HG02981 (cell line): ENCODE measurements at regions not wholly inside any gene's neighbourhood (a gene's known extent, or its start where the extent isn't known, plus 50 kb on each side); places are given as distances from the start of the nearest gene placed in this dataset.

Experiments
- ATAC-seq: cut with Tn5 transposase; IDR thresholded peaks from one replicate; pipeline ENCODE4 v1.9.1; 2021; ENCODE audit warnings: mild to moderate bottlenecking, moderate library complexity; ENCODE audit not compliant: unreplicated experiment

DNA sequence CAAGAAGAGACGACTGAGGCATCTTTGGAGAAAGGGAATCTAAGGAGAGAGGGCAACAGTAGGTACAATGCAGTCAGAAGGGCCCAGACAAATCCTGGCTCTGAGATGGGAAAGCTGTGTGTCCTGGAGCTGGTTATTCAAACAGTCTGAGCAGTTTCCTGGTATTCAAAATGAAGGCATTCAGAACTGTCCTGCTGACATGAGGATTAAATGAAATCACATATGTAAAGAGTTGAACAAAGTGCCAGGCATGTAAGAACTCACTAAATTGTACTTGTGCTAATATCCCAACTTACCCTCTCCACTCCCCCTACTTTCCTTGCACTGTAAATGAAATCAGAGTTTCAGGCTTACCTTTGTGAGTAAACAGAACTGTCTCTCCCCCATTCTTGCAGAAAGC lies 60.9 kb upstream of the LDB2 start:
- ATAC-seq, result no peak

DNA sequence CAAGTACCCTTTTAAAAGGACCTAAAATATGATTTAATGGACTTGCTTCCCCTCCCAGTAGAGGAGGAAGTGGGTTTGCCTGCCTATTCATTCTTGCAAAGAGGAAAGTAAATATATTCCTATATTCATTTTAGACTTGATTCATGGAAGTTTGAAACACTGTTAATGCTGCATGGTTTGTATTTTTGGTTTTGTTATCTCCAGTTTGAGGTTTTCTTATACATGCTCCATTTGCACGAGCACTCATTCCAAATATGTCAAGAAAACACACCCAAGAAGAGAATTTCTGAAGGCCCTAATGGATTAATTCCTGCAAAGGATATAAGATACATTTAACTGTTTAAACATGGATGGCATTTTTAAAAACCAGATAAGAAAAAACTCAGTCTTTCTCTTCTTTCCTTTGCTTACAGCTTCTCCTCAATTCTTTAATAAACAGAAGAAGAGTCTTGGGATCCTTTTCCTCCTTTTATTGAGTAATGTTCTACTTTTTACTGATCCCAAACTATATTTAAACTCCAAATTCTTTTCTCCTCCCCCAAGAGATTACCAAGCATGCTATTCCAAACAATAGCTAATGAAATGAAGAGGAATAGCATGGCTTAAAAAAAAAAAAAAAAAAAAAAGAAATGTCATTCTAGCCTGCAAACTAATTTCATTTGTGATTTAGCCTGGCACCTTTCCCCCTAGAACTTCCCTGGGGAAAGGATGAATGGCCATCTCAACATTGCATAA lies 54.6 kb upstream of the LDB2 start:
- no peak for ATAC-seq

- no peak for ATAC-seq
Observed at GRCh38 chr4:16952462-16952871, 54.0 kb upstream of the LDB2 start.
